DND-41 (cell line): ENCODE measurements at regions not wholly inside any gene's neighbourhood (a gene's known extent, or its start where the extent isn't known, plus 50 kb on each side); places are given as distances from the start of the nearest gene placed in this dataset.

Experiments
- ATAC-seq: fragments of 200-7000 bp; cut with Tn5 transposase; 3 replicates; pipeline ENCODE4 v1.9.1; 2021; ENCODE audit warnings: low read depth; ENCODE audit not compliant: insufficient read depth
- DNase-seq: peaks from one replicate; pipeline ENCODE4 v3.0.0-alpha.2; 2020
- H2AFZ ChIP-seq: 2 replicates; pipeline ENCODE4 v1.6.0; 2012; ENCODE audit warnings: low read depth, low read length
- H3K27ac ChIP-seq: 2 replicates; pipeline ENCODE4 v1.5.1; 2012; ENCODE audit warnings: low read length, inconsistent platforms
- H3K27me3 ChIP-seq: fragments of 200-600 bp; sonication (generic); 2 replicates; pipeline ENCODE4 v1.6.0; 2012; ENCODE audit warnings: low read length, mild to moderate bottlenecking, inconsistent platforms; ENCODE audit not compliant: insufficient read depth, poor library complexity
- H3K36me3 ChIP-seq: 2 replicates; pipeline ENCODE4 v1.5.1; 2012; ENCODE audit warnings: low read length, inconsistent platforms; ENCODE audit not compliant: insufficient read depth
- H3K4me1 ChIP-seq: 2 replicates; pipeline ENCODE4 v1.5.1; 2012; ENCODE audit warnings: mild to moderate bottlenecking, low read length; ENCODE audit not compliant: insufficient read depth
- H3K4me2 ChIP-seq: 2 replicates; pipeline ENCODE4 v1.6.0; 2012; ENCODE audit warnings: mild to moderate bottlenecking, moderate library complexity, low read length, inconsistent platforms; ENCODE audit not compliant: insufficient read depth
- H3K4me3 ChIP-seq, 2 experiments: fragments of 200-600 bp in 1 of 2; shearing (Covaris generic) in 1 of 2; 2 replicates each; pipeline ENCODE4 v1.5.1; 2012 to 2016; ENCODE audit warnings: inconsistent platforms in 2 of 2, low read length in 2 of 2, mild to moderate bottlenecking in 2 of 2, low read depth in 1 of 2, moderate library complexity in 1 of 2
- H3K79me2 ChIP-seq: 2 replicates; pipeline ENCODE4 v1.6.0; 2012; ENCODE audit warnings: low read length, inconsistent platforms; ENCODE audit not compliant: insufficient read depth
- H3K9ac ChIP-seq: 2 replicates; pipeline ENCODE4 v1.6.0; 2012; ENCODE audit warnings: low read depth, mild to moderate bottlenecking, inconsistent platforms, low read length, moderate library complexity
- H3K9me3 ChIP-seq: 2 replicates; pipeline ENCODE4 v1.5.1; 2012; ENCODE audit warnings: low read length, moderate library complexity, mild to moderate bottlenecking, inconsistent platforms; ENCODE audit not compliant: insufficient read depth, severe bottlenecking
- H4K20me1 ChIP-seq: 2 replicates; pipeline ENCODE4 v1.6.0; 2012; ENCODE audit warnings: low read length; ENCODE audit not compliant: insufficient read depth
- CTCF ChIP-seq: IDR thresholded peaks from 2 replicates; pipeline ENCODE4 v1.5.1; 2012; ENCODE audit warnings: borderline replicate concordance, low read length, moderate library complexity, mild to moderate bottlenecking; ENCODE audit not compliant: poor library complexity, severe bottlenecking; ENCODE audit errors: extremely low read depth
- EZH2 ChIP-seq: IDR thresholded peaks from 3 replicates; pipeline ENCODE4 v1.6.1; 2012; ENCODE audit warnings: borderline replicate concordance, low read depth, mild to moderate bottlenecking, moderate library complexity, low read length, inconsistent platforms; ENCODE audit not compliant: severe bottlenecking

GRCh38 chr2:129799036-129799958, 180.2 kb upstream of the RAB6C start:
- Histone ChIP-seq H3K4me1 (no peaks in the 10 kb centered on the region), H3K4me2 (no peak overlapping the region), H3K9me3 (no peaks in the 10 kb centered on the region), H4K20me1 (no peaks in the 10 kb centered on the region), H3K36me3 (no peaks in the 10 kb centered on the region), H2AFZ (no peak overlapping the region), H3K27me3 (peaks cover 6% of the 10 kb centered on the region), H3K79me2 (no peaks in the 10 kb centered on the region), H3K27ac (no peak overlapping the region), H3K4me3 (no peak overlapping the region), H3K9ac (no peak overlapping the region)
- TF ChIP-seq CTCF, result no peak
- DNase-seq, result no peak
- no peak for ATAC-seq

- TF ChIP-seq EZH2 (no peak), CTCF (no peak)
- ATAC-seq (no peak), DNase-seq (no peak)
- H3K79me2 ChIP-seq, result no peaks in the 10 kb centered on the region
- no peak overlapping the region for H3K27ac ChIP-seq
- H3K9ac ChIP-seq, result no peak overlapping the region
- peaks cover 6% of the 10 kb centered on the region for H3K27me3 ChIP-seq
- H4K20me1 ChIP-seq, result no peaks in the 10 kb centered on the region
- H3K4me1 ChIP-seq, result no peaks in the 10 kb centered on the region
- no peaks in the 10 kb centered on the region for H3K36me3 ChIP-seq
- H3K4me2 ChIP-seq, result no peak overlapping the region
- no peak overlapping the region for H2AFZ ChIP-seq
- no peaks in the 10 kb centered on the region for H3K9me3 ChIP-seq
- H3K4me3 ChIP-seq, result no peak overlapping the region
Observed at GRCh38 chr2:129800285-129800684, 179.2 kb upstream of the RAB6C start.

GRCh38 chr2:129800686-129801085, 178.8 kb upstream of the RAB6C start:
- Histone ChIP-seq H3K36me3 (no peaks in the 10 kb centered on the region), H2AFZ (no peak overlapping the region), H4K20me1 (no peaks in the 10 kb centered on the region), H3K4me1 (no peaks in the 10 kb centered on the region), H3K27me3 (peaks cover 6% of the 10 kb centered on the region), H3K79me2 (no peaks in the 10 kb centered on the region), H3K9ac (no peak overlapping the region), H3K9me3 (no peaks in the 10 kb centered on the region), H3K4me3 (no peak overlapping the region), H3K27ac (no peak overlapping the region), H3K4me2 (no peak overlapping the region)
- DNase-seq (no peak), ATAC-seq (no peak)
- TF ChIP-seq CTCF, result no peak
- TF ChIP-seq EZH2, result no peak

GRCh38 chr2:129801575-129801974, 177.9 kb upstream of the RAB6C start:
- no peaks in the 10 kb centered on the region for H3K36me3 ChIP-seq
- no peaks in the 10 kb centered on the region for H3K9me3 ChIP-seq
- H3K27ac ChIP-seq, result no peak overlapping the region
- H2AFZ ChIP-seq, result no peak overlapping the region
- no peaks in the 10 kb centered on the region for H3K79me2 ChIP-seq
- H3K9ac ChIP-seq, result no peak overlapping the region
- no peaks in the 10 kb centered on the region for H3K4me1 ChIP-seq
- H3K4me2 ChIP-seq, result no peak overlapping the region
- H4K20me1 ChIP-seq, result no peaks in the 10 kb centered on the region
- ATAC-seq (no peak), DNase-seq (no peak)
- H3K4me3 ChIP-seq, result no peak overlapping the region
- no peak for TF ChIP-seq CTCF
- TF ChIP-seq EZH2, result no peak
- peaks cover 6% of the 10 kb centered on the region for H3K27me3 ChIP-seq
